Epithelial cell of proximal tubule (primary cell): ENCODE measurements at regions not wholly inside any gene's neighbourhood (a gene's known extent, or its start where the extent isn't known, plus 50 kb on each side); places are given as distances from the start of the nearest gene placed in this dataset.

Experiments used
- DNase-seq: peaks from one replicate; pipeline ENCODE4 v3.0.0-alpha.2; 2011; ENCODE audit warnings: low read depth
- H3K4me3 ChIP-seq: 2 replicates; pipeline ENCODE4 v1.5.1; 2011; ENCODE audit warnings: low read depth, mild to moderate bottlenecking, low read length
- TF ChIP-seq, protein P1 (sequence below): conservative IDR thresholded peaks from 2 replicates; pipeline ENCODE4 v1.5.1; 2012; ENCODE audit warnings: low read depth, mild to moderate bottlenecking, low read length

DNA sequence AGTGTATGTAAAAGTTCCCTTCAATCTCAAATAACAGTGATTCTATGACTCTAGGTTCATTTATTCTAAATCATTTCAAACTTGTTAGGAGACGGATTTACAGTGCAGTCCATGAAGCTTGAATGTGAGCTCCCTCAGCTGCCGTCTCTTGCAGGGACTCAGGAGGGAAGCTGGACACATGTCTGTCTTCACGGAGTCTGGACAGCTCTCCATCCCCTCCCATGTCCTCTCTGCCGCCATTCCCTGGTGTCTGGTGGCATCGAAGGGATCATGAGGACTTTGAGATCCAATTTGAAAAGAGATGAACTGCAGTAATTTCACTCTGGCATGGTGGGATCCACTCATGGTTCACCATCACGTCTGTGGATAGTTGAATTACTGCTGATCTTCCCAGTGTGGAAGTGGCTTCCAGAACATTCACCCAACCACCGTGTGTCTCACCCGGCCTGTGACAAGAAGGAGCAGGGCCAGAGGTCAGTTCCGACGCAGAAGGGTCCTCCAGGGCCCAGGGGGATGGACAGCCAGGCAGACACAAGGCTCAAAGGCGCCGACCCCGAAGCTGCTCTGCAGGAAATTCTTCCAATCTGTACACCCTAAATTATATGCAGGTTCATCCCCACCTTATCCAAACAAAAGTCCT, 370.1 kb downstream of the THBS2 start:
- TF ChIP-seq, protein P1, sequence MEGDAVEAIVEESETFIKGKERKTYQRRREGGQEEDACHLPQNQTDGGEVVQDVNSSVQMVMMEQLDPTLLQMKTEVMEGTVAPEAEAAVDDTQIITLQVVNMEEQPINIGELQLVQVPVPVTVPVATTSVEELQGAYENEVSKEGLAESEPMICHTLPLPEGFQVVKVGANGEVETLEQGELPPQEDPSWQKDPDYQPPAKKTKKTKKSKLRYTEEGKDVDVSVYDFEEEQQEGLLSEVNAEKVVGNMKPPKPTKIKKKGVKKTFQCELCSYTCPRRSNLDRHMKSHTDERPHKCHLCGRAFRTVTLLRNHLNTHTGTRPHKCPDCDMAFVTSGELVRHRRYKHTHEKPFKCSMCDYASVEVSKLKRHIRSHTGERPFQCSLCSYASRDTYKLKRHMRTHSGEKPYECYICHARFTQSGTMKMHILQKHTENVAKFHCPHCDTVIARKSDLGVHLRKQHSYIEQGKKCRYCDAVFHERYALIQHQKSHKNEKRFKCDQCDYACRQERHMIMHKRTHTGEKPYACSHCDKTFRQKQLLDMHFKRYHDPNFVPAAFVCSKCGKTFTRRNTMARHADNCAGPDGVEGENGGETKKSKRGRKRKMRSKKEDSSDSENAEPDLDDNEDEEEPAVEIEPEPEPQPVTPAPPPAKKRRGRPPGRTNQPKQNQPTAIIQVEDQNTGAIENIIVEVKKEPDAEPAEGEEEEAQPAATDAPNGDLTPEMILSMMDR, result no peak
- H3K4me3 ChIP-seq, result no peak overlapping the region
- no peak for DNase-seq

DNA sequence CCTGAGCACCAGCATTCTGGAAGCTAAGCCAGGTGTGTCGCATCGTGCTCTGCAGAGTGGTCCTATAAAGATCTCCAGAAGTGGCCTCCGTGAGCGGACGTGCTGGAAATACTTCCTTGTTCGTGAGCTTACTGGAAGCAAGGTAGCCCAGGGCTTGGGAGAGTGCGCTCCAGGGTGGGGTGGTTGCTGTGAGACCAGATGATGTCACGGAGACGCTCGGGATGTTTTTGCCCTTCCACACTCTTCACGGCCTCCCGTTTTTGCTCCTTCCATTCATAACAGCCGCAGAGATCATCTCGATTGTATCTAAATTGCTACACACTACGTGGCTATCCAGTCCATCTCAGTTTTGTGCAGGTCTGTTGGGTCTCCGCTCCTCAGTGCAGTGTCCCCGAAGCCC, 373.4 kb downstream of the THBS2 start:
- DNase-seq, result no peak
- H3K4me3 ChIP-seq, result no peak overlapping the region
- TF ChIP-seq, protein P1, result no peak

DNA sequence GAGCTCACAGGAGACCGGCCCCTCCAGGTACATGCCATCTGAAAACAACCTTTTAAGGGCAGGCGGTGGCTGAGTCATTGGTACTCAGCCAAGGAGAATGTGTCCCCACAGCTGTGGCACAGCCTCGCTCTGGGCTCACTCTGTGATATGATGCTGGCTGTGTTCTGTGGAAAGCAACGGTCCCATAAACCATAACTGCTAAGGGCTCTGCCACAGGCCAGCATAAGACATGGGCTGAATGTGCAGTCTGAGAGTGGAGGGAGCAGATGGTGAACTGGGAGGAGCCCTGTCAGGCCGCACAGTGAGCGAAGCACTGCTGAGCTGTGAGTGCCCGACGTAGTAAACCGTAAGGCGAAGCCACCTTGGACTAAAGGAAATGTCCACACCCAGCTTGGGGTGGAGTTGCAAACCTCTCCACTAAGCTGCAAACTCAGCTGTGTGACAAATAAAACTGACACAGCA, 375.8 kb downstream of the THBS2 start:
- DNase-seq, result no peak
- TF ChIP-seq, protein P1, result no peak
- no peak overlapping the region for H3K4me3 ChIP-seq

DNA sequence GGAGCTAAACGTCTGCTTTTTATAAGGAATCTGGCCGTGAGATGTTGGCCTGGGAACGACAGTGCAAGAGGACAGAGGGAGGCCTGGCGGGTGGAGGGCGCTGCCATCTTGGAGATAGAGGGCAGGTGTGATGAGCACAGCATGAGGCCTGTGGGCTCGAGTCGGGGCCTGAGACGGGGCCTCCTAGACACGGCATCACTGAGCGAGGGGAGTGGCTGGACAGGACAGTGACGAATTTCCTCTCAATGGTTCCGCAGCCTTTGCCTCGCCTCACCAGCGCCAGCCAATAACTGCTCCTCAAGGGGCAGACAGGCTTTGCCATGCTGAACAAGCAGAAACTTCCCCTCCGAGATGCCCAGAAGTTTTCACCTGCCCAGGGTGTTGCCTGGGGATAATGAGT, 376.7 kb downstream of the THBS2 start:
- TF ChIP-seq, protein P1, result no peak
- H3K4me3 ChIP-seq, result no peak overlapping the region
- DNase-seq, result no peak

DNA sequence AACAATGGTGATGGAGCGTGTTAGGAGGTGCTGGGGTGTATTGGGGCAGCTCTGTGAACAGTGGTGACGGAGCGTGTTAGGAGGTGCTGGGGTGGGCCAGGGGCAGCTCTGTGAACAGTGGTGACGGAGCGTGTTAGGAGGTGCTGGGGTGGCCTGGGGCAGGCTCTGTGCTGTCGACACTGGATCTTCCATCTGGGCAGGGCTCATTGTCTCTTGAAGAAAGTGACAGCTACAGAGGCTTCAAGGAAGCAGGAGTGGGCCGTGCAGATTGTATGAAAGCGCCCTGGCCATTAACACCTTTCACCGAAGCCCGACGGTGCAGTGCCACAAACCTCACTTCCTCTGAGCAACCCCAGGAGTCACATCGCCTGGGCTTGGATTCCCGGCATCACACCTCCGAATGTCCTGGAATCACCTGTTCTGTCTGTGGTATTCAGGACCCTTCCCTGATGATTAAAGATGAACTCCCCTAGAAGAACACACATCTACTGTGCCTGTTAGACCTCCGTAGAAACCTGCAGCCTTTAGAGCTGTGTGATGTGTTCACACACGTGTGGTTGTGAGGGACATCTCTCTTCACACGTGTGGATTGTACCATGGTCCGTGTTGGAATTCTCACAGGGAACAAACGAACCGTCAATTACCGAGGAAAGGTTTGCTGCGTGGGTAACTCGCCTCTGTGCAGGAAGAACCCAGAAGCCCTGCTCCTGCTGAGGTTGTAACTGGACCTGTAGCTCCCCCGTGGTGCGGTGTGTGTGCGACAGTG, 377.7 kb downstream of the THBS2 start:
- H3K4me3 ChIP-seq, result no peak overlapping the region
- no peak for DNase-seq
- TF ChIP-seq, protein P1, result no peak

DNA sequence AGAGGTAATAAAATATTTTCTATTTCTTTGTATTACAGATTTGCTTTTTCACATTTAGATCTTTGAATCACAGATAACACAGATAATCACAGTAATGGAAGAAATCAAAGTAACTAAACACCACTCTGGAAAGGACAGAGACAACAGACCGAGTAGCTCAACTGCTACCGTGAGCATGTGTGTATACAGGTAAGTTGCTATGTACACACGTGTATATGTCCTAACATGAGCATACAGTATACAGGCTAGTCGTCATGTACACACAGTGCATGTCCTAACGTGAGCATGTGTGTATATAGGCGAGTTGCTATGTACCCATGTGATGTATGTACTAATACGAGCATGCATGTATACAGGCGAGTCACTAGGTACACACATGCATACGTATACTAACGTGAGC, 379.0 kb downstream of the THBS2 start:
- no peak overlapping the region for H3K4me3 ChIP-seq
- TF ChIP-seq, protein P1, result no peak
- no peak for DNase-seq
